ENCODE measurements at regions not wholly inside any gene's neighbourhood (a gene's known extent, or its start where the extent isn't known, plus 50 kb on each side); places are given as distances from the start of the nearest gene placed in this dataset.
"Not testable (repeated sequence)": the region's sequence is repeated elsewhere in the genome, so short reads cannot be mapped to it uniquely, and the experiment has no call there.

- DNase-seq, result not testable (repeated sequence)
Measured at GRCh38 chr7:131933219-131933618, 376.8 kb upstream of the PODXL start.

- no peak for DNase-seq
Measured at GRCh38 chr7:131932271-131932670, 375.8 kb upstream of the PODXL start.

DNA sequence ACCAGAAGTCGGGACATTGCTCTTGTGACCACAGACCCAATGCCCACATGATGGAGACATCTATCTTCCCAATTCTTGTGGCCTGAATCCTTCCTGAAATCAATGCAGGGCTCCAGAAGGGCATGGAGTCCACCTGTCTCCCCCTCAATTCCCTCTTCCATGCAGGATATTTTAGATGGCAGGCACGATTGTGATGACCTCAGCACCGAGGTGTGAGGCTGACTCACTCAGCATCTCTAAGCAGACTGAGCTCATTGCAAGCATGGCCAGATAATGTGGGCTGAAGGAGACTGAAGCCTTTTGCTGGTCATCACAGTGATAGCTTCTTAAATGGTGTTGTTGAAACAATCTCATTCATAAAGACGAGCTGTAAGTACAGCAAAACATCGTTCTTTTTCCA is 374.9 kb upstream of the PODXL start:
- DNase-seq, result no peak

DNA sequence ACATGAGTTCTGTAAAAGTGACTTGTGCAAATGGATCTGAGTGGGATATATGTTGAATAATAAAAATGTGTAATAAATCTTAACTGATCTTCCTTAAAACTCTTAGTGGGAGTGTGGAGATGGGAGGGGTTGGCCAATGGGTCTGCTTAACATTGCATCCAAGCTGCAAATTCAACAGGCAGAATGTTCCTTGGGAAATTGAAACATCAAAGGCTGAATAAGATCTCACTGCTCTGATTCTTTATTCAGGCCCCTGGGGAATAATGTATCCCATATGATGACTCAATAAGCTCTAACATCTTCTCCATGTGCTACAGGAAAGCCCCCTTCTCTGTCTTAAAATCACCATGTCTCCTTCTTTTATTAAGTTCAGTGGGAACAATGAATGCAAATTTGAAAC is 373.2 kb upstream of the PODXL start:
- no peak for DNase-seq

- DNase-seq, result no peak
Measured at GRCh38 chr7:131927770-131928423, 371.5 kb upstream of the PODXL start.

DNA sequence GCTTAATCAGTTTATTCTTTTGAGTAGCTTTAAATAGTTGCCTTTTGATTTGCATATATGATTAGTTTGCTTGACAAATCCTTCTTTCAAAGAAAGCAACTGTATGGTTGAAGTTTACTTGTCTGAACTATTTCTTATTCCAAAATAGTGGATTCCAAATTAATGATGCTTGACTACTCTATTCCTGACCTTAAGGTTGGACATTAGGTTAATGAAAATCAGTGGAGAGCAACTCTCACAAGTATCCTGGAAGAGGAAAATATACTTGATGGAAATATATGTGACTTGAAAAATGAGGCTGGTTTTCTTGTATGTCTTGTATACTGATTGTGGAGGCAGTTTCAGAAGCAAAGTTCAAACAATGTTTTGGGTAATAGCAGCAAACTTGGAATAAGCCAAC is 369.2 kb upstream of the PODXL start:
- DNase-seq, result no peak

- no peak for DNase-seq
Measured at GRCh38 chr7:131924857-131925256, 368.4 kb upstream of the PODXL start.

GRCh38 chr7:131922948-131923347 is 366.5 kb upstream of the PODXL start:
- DNase-seq, result not testable (repeated sequence)

DNA sequence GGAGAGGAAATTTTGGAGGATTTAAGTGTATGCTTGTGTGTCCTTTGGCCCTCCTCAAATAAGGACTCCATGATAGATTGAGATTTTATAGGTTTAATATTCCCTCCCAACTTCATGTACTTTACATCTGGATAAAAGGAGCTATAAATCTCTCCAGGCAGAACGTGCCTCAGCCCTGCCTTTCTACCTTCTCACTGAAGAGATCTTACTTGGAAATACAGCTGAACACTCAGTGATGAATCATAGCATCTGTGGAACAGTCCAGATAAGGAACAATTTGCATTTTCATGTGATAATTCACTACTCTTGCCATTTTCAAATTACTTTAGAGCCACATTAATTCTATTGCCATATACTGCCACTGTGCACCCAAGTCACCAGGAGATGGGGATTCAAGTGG is 364.6 kb upstream of the PODXL start:
- DNase-seq, result no peak

GRCh38 chr7:131919920-131920709 is 363.7 kb upstream of the PODXL start:
- DNase-seq, result peak; percentile 44

GRCh38 chr7:131911112-131911511 is 354.7 kb upstream of the PODXL start:
- DNase-seq, result no peak

DNA sequence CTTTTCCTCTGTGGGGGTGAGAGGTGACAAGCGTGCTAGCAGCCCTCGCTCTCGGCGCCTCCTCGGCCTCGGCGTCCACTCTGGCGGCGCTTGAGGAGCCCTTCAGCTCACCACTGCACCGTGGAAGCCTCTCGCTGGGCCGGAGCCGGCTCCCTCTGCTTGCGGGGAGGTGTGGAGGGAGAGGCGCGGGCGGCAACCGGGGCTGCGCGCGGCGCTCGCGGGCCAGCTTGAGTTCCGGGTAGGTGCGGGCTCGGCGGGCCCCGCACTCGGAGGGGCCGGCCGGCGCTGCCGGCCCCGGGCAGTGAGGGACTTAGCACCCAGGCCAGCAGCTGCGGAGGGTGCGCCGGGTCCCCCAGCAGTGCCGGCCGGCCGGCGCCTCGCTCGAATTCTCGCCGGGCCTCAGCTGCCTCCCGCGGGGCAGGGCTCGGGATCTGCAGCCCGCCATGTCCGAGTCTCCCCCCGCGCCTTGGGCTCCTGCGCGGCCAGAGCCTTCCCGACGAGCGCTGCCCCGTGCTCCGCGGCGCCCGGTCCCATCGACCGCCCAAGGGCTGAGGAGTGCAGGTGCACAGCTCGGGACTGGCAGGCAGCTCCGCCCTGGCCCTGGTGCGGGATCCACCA is 352.8 kb upstream of the PODXL start:
- DNase-seq, result no peak

- no peak for DNase-seq
Measured at GRCh38 chr7:131908714-131909113, 352.3 kb upstream of the PODXL start.

GRCh38 chr7:131905471-131905973 is 349.1 kb upstream of the PODXL start:
- DNase-seq, result no peak

DNA sequence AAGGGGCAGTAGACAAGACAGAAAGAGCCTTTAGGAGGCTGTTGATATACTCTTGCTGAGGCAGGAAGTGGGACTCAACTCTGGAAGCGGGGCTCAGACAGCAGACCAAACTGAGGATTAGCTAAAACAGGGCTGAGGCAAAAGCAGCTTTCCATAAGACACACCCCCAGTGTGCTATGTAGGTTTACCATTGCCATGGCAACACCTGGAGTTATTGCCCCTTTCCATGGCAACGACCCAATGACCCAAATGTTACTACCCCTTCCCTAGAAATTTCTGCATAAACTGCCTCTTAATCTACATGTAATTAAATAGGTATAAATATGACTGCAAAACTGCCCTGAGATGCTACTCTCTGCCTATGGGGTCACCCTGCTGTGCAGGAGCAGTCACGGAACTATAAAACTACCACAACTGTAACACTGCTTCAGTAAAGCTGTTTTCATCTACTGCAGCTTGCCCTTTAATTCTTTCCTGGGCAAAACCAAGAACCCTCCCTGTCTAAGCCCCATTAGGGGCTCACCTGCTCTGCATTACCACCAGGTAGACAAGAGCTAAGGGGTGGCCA is 348.4 kb upstream of the PODXL start:
- no peak for DNase-seq

GRCh38 chr7:131903315-131903714 is 346.9 kb upstream of the PODXL start:
- DNase-seq, result no peak

DNA sequence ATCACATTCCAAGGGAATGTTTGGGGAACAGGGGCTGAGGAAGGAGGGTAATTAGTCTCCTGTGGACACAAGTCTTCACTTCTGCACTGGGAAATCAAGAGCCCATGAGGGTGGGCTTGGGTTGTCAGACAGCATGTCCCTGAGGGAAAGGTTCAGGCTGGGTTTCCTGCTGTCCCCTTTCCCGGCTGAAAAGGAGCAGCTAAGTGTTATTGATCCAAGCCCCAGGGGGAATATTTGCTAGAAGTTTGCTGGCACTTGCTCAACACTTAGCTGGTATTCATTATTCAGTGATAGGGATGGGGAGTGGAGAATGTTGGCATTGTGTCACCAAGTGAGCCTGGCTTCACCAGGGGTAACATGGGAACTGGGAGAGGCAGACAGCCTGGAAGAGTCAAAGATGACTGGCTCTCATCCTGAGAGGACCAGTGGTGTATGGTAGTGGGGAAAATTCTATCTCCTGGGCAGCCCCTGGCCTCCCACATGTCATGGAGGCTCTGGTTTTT is 344.4 kb upstream of the PODXL start:
- no peak for DNase-seq

DNA sequence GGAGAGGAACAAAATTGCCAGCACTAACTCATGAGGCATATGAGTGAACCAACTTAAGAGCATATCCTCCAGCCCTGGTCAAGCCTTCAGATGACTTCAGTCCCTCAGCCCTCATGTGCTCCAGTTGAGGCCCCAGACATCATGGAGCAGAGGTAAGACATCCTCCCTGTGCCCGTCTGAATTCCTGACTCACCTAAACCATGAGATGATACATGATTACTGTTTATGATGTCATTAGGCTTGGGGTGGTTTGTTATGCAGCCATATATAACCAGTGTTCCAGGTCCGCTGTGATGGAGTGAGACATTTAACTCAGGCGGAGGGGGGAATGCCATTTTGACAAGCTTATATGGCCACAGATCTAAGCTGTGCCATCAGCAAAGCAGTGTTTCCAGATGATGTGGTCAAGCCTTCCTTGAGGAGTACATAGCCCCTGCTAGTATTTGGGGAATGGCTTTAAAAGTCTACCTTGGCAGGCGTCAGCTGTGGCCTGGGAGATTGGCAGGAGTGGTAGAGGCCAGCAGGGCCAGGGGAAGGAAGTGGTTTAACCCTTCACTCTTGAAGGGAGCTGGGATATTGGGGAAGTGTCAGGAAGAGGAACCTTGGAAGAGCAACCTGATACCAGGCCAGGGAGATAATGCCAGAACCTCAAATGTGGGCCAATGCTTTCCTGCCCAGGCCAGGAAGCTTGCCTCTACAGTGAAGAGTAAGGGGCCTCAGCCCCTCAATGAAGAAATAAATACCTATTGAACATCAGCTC is 343.0 kb upstream of the PODXL start:
- no peak for DNase-seq

- no peak for DNase-seq
Measured at GRCh38 chr7:131898418-131898817, 342.0 kb upstream of the PODXL start.

- DNase-seq, result no peak
Measured at GRCh38 chr7:131897790-131898165, 341.4 kb upstream of the PODXL start.

DNA sequence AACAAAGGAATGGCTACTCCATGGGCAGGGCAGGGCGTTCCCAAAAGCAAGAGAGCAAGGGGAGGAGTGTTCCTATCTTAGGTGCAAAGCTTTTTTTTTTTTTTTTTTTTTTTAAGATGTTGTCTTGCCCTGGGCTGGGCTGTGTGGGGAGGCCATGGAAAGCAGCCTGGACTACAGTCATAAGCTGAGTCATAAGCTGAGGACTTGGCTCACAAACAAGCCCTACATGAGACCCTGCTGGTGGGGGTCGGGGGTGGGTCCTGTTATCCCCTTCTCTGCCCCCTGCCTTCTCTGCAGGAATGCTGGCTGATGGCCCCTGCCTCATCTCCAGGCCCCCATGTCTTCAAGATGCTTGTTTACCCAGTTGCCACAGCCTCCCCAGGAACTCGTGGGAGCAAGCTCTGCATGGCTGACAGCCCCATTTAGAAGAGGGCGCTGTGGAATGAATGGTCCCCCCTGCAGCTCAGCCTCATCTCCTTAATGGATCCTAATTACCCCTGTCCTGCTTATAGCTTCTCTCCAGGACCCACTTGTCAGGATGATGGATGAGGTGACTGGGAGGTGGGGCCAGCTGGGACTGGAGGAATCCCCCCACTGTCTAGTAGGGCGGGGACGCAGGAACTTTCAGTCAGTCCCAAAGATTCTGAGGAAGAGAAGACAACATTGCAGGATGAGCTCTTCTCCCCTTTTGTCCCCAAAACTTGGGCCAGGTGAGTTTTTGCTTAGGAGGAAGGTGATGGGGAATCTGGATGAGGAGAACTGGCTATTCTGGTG is 340.8 kb upstream of the PODXL start:
- DNase-seq, result no peak
